ENCODE measurements at regions not wholly inside any gene's neighbourhood (a gene's known extent, or its start where the extent isn't known, plus 50 kb on each side); places are given as distances from the start of the nearest gene placed in this dataset.

DNA sequence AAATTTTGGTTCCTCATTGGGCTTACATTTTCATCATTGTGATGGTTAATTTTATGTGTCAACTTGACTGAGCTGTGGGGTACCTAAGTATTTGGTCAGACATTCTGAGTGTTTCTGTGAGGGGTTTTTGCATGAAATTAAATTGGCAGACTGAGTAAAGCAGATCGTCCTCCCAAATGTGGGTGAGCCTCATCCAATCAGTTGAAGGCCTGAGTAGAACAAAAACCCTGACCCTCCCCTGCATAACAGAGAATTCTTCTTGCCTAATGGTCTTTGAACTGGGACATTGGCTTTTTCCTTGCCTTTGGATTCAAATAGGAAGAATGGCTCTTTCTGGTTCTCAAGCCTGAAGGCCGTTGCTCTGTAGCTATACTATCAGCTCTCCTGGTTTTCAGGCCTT lies 59.1 kb upstream of the JUN start:
- H3K9ac ChIP-seq (ENCODE audit: low read length), result no peak overlapping the region
- H3K4me1 ChIP-seq (ENCODE audit: control insufficient read depth, low read depth, low read length), result no peaks in the 10 kb centered on the region
- H3K23ac ChIP-seq (ENCODE audit: low read length), result no peak overlapping the region
- no peak overlapping the region for H2BK120ac ChIP-seq (ENCODE audit: low read depth, low read length)
- no peak overlapping the region for H2BK5ac ChIP-seq (ENCODE audit: low read length)
- H3K27ac ChIP-seq (ENCODE audit: low read depth, low read length), result no peak overlapping the region
- no peak for DNase-seq
- H3K4me2 ChIP-seq (ENCODE audit: low read length), result no peak overlapping the region
- H3K4me3 ChIP-seq (ENCODE audit: low read length), result no peak overlapping the region
- no peak overlapping the region for H3K4ac ChIP-seq (ENCODE audit: low read depth, low read length)
- H2BK15ac ChIP-seq (replicated peaks; ENCODE audit: low read depth), result no peak overlapping the region
- no peak overlapping the region for H2AK5ac ChIP-seq (ENCODE audit: low read length)
- no peak overlapping the region for H3K56ac ChIP-seq (ENCODE audit: low read length)
- WGBS (ENCODE audit: extremely low coverage, insufficient coverage, low lambda C conversion rate), result no CpG with 5 or more reads among the region's 2 CpGs
- H3K79me2 ChIP-seq (ENCODE audit: control insufficient read depth, insufficient read depth, low read length), result no peaks in the 10 kb centered on the region
- H3K18ac ChIP-seq (ENCODE audit: low read length), result no peak overlapping the region
- no peaks in the 10 kb centered on the region for H3K79me1 ChIP-seq (ENCODE audit: low read length)
- no peaks in the 10 kb centered on the region for H3K27me3 ChIP-seq (ENCODE audit: insufficient read depth, low read length, poor library complexity)
- H4K8ac ChIP-seq (ENCODE audit: low read depth, low read length), result no peak overlapping the region
- no peaks in the 10 kb centered on the region for H3K36me3 ChIP-seq (ENCODE audit: control insufficient read depth, insufficient read depth, low read length)
- H4K5ac ChIP-seq (ENCODE audit: low read length), result no peak overlapping the region

GRCh38 chr1:58844176-58844575 lies 60.3 kb upstream of the JUN start:
- H3K4me1 ChIP-seq (ENCODE audit: control insufficient read depth, low read depth, low read length), result peaks cover under 1% of the 10 kb centered on the region
- H2AK5ac ChIP-seq (ENCODE audit: low read length), result no peak overlapping the region
- no peak overlapping the region for H3K9ac ChIP-seq (ENCODE audit: low read length)
- no peak overlapping the region for H3K4me2 ChIP-seq (ENCODE audit: low read length)
- H3K23ac ChIP-seq (ENCODE audit: low read length), result no peak overlapping the region
- no peak overlapping the region for H3K18ac ChIP-seq (ENCODE audit: low read length)
- no peak for DNase-seq
- no CpG with 5 or more reads among the region's 1 CpG for WGBS (ENCODE audit: extremely low coverage, insufficient coverage, low lambda C conversion rate)
- no peak overlapping the region for H3K4me3 ChIP-seq (ENCODE audit: low read length)
- H3K4ac ChIP-seq (ENCODE audit: low read depth, low read length), result no peak overlapping the region
- H2BK120ac ChIP-seq (ENCODE audit: low read depth, low read length), result no peak overlapping the region
- no peak overlapping the region for H4K5ac ChIP-seq (ENCODE audit: low read length)
- no peaks in the 10 kb centered on the region for H3K27me3 ChIP-seq (ENCODE audit: insufficient read depth, low read length, poor library complexity)
- no peak overlapping the region for H3K56ac ChIP-seq (ENCODE audit: low read length)
- H2BK15ac ChIP-seq (replicated peaks; ENCODE audit: low read depth), result no peak overlapping the region
- H3K36me3 ChIP-seq (ENCODE audit: control insufficient read depth, insufficient read depth, low read length), result no peaks in the 10 kb centered on the region
- H2BK5ac ChIP-seq (ENCODE audit: low read length), result no peak overlapping the region
- H4K8ac ChIP-seq (ENCODE audit: low read depth, low read length), result no peak overlapping the region
- H3K79me2 ChIP-seq (ENCODE audit: control insufficient read depth, insufficient read depth, low read length), result no peaks in the 10 kb centered on the region
- no peak overlapping the region for H3K27ac ChIP-seq (ENCODE audit: low read depth, low read length)
- no peaks in the 10 kb centered on the region for H3K79me1 ChIP-seq (ENCODE audit: low read length)

DNA sequence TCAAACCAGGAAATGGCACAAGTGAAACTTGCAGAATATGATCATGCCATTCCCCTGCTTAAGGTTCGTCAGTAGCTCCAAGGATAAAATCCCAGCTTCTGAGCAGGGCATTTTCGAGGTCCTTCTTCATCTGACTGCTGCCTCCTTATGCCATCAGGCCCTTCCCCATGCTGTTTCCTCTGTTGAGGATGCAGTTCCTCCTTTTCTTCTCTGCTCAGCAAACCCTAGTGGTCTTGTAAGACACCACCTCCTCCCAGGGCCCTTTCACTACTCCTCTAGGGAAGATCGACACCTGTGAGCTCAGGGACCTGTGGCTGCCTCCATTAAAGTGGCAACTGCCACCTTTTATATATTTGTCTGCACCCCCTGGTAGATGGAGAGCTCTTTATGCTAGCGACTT lies 62.1 kb upstream of the JUN start:
- Histone ChIP-seq H3K56ac (ENCODE audit: low read length) (no peak overlapping the region), H3K4me2 (ENCODE audit: low read length) (no peak overlapping the region), H3K4ac (ENCODE audit: low read depth, low read length) (no peak overlapping the region), H3K79me2 (ENCODE audit: control insufficient read depth, insufficient read depth, low read length) (no peaks in the 10 kb centered on the region), H3K27me3 (ENCODE audit: insufficient read depth, low read length, poor library complexity) (no peaks in the 10 kb centered on the region), H3K4me1 (ENCODE audit: control insufficient read depth, low read depth, low read length) (peaks cover 1% of the 10 kb centered on the region), H3K9ac (ENCODE audit: low read length) (no peak overlapping the region), H2BK15ac (replicated peaks; ENCODE audit: low read depth) (no peak overlapping the region), H3K27ac (ENCODE audit: low read depth, low read length) (no peak overlapping the region), H4K8ac (ENCODE audit: low read depth, low read length) (no peak overlapping the region), H3K18ac (ENCODE audit: low read length) (no peak overlapping the region), H2BK5ac (ENCODE audit: low read length) (no peak overlapping the region), H2BK120ac (ENCODE audit: low read depth, low read length) (no peak overlapping the region), H4K5ac (ENCODE audit: low read length) (no peak overlapping the region), H2AK5ac (ENCODE audit: low read length) (no peak overlapping the region), H3K79me1 (ENCODE audit: low read length) (no peaks in the 10 kb centered on the region), H3K36me3 (ENCODE audit: control insufficient read depth, insufficient read depth, low read length) (no peaks in the 10 kb centered on the region), H3K4me3 (ENCODE audit: low read length) (no peak overlapping the region), H3K23ac (ENCODE audit: low read length) (no peak overlapping the region)
- no peak for DNase-seq
- WGBS (ENCODE audit: extremely low coverage, insufficient coverage, low lambda C conversion rate), result no CpG with 5 or more reads among the region's 4 CpGs

DNA sequence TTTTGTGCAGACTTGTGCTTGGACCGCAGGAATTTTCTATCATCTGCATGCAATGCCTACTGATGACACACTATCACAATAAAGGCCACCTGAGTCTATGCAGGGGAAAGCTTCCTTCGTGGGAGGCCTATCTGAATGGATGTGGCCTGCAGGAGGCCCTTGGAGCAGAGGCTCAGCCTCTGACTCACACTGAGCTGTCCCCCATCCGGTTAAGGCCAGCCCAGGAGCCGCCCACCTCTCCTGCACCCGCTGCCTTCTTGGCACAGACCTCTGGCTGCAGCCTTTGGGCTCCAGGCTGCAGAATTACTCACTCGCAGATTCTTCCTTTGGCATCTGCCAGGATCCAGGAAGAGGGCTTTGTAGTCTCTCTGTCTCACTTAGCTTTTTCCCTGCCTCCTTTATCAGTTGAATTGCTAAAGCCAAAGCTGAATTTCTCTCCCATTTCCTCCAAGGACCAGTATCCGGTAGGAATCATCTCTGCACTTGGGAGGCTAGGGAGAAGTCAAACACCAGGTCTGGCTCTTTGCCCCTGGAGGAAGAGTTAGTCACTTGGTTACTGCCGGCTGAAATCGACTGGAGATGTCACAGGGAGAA lies 65.1 kb upstream of the JUN start:
- no peaks in the 10 kb centered on the region for H3K79me1 ChIP-seq (ENCODE audit: low read length)
- H3K56ac ChIP-seq (ENCODE audit: low read length), result no peak overlapping the region
- peak; percentile 72 for DNase-seq
- H3K4me3 ChIP-seq (ENCODE audit: low read length), result no peak overlapping the region
- H3K18ac ChIP-seq (ENCODE audit: low read length), result no peak overlapping the region
- H3K23ac ChIP-seq (ENCODE audit: low read length), result no peak overlapping the region
- no peak overlapping the region for H2BK120ac ChIP-seq (ENCODE audit: low read depth, low read length)
- H3K79me2 ChIP-seq (ENCODE audit: control insufficient read depth, insufficient read depth, low read length), result no peaks in the 10 kb centered on the region
- no peak overlapping the region for H2BK15ac ChIP-seq (replicated peaks; ENCODE audit: low read depth)
- H3K27ac ChIP-seq (ENCODE audit: low read depth, low read length), result no peak overlapping the region
- no peak overlapping the region for H4K8ac ChIP-seq (ENCODE audit: low read depth, low read length)
- H3K4me1 ChIP-seq (ENCODE audit: control insufficient read depth, low read depth, low read length), result peaks cover 5% of the 10 kb centered on the region
- no peak overlapping the region for H3K4me2 ChIP-seq (ENCODE audit: low read length)
- H3K27me3 ChIP-seq (ENCODE audit: insufficient read depth, low read length, poor library complexity), result no peaks in the 10 kb centered on the region
- no peak overlapping the region for H4K5ac ChIP-seq (ENCODE audit: low read length)
- H3K36me3 ChIP-seq (ENCODE audit: control insufficient read depth, insufficient read depth, low read length), result no peaks in the 10 kb centered on the region
- WGBS (ENCODE audit: extremely low coverage, insufficient coverage, low lambda C conversion rate), result no CpG with 5 or more reads among the region's 9 CpGs
- H2BK5ac ChIP-seq (ENCODE audit: low read length), result no peak overlapping the region
- no peak overlapping the region for H2AK5ac ChIP-seq (ENCODE audit: low read length)
- H3K9ac ChIP-seq (ENCODE audit: low read length), result no peak overlapping the region
- no peak overlapping the region for H3K4ac ChIP-seq (ENCODE audit: low read depth, low read length)

DNA sequence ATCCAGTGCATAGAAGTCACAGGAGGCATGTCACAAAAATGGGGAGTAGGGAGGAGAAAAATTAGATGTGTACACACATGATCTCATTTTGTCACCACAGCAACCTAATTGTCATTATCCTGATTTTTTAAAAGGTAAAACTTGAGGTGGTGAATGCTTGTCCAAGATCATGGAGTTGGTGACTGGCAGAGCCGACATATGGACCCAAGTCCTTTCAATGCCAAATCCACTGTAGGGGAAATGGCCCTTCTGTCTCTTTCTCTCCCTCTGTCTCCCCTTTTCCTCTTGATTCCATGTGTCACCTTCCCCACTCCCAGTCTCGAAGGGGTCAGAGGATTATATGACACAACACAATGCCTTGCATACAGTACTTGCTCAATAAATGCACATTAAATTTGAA lies 65.7 kb upstream of the JUN start:
- no peak overlapping the region for H3K27ac ChIP-seq (ENCODE audit: low read depth, low read length)
- no peak overlapping the region for H3K4me3 ChIP-seq (ENCODE audit: low read length)
- no peak overlapping the region for H2BK15ac ChIP-seq (replicated peaks; ENCODE audit: low read depth)
- H4K8ac ChIP-seq (ENCODE audit: low read depth, low read length), result no peak overlapping the region
- H3K4ac ChIP-seq (ENCODE audit: low read depth, low read length), result no peak overlapping the region
- no peak overlapping the region for H3K9ac ChIP-seq (ENCODE audit: low read length)
- peaks cover 6% of the 10 kb centered on the region for H3K4me1 ChIP-seq (ENCODE audit: control insufficient read depth, low read depth, low read length)
- no peak overlapping the region for H4K5ac ChIP-seq (ENCODE audit: low read length)
- no peak overlapping the region for H3K18ac ChIP-seq (ENCODE audit: low read length)
- DNase-seq, result no peak
- H3K23ac ChIP-seq (ENCODE audit: low read length), result no peak overlapping the region
- H3K4me2 ChIP-seq (ENCODE audit: low read length), result no peak overlapping the region
- H3K56ac ChIP-seq (ENCODE audit: low read length), result no peak overlapping the region
- no peak overlapping the region for H2AK5ac ChIP-seq (ENCODE audit: low read length)
- no CpG with 5 or more reads among the region's 2 CpGs for WGBS (ENCODE audit: extremely low coverage, insufficient coverage, low lambda C conversion rate)
- H3K79me2 ChIP-seq (ENCODE audit: control insufficient read depth, insufficient read depth, low read length), result no peaks in the 10 kb centered on the region
- no peaks in the 10 kb centered on the region for H3K79me1 ChIP-seq (ENCODE audit: low read length)
- H2BK5ac ChIP-seq (ENCODE audit: low read length), result no peak overlapping the region
- H3K36me3 ChIP-seq (ENCODE audit: control insufficient read depth, insufficient read depth, low read length), result no peaks in the 10 kb centered on the region
- H2BK120ac ChIP-seq (ENCODE audit: low read depth, low read length), result no peak overlapping the region
- no peaks in the 10 kb centered on the region for H3K27me3 ChIP-seq (ENCODE audit: insufficient read depth, low read length, poor library complexity)

GRCh38 chr1:58850636-58851035 lies 66.8 kb upstream of the JUN start:
- H2BK120ac ChIP-seq (ENCODE audit: low read depth, low read length), result no peak overlapping the region
- H3K27me3 ChIP-seq (ENCODE audit: insufficient read depth, low read length, poor library complexity), result no peaks in the 10 kb centered on the region
- no peak overlapping the region for H3K18ac ChIP-seq (ENCODE audit: low read length)
- H3K36me3 ChIP-seq (ENCODE audit: control insufficient read depth, insufficient read depth, low read length), result no peaks in the 10 kb centered on the region
- peaks cover 7% of the 10 kb centered on the region for H3K4me1 ChIP-seq (ENCODE audit: control insufficient read depth, low read depth, low read length)
- H2BK15ac ChIP-seq (replicated peaks; ENCODE audit: low read depth), result no peak overlapping the region
- no peak overlapping the region for H2AK5ac ChIP-seq (ENCODE audit: low read length)
- H3K4me2 ChIP-seq (ENCODE audit: low read length), result no peak overlapping the region
- no peak overlapping the region for H3K23ac ChIP-seq (ENCODE audit: low read length)
- no peak overlapping the region for H3K4me3 ChIP-seq (ENCODE audit: low read length)
- H2BK5ac ChIP-seq (ENCODE audit: low read length), result no peak overlapping the region
- no peak overlapping the region for H4K8ac ChIP-seq (ENCODE audit: low read depth, low read length)
- no peaks in the 10 kb centered on the region for H3K79me2 ChIP-seq (ENCODE audit: control insufficient read depth, insufficient read depth, low read length)
- DNase-seq, result no peak
- H3K27ac ChIP-seq (ENCODE audit: low read depth, low read length), result no peak overlapping the region
- H4K5ac ChIP-seq (ENCODE audit: low read length), result no peak overlapping the region
- H3K79me1 ChIP-seq (ENCODE audit: low read length), result no peaks in the 10 kb centered on the region
- no peak overlapping the region for H3K56ac ChIP-seq (ENCODE audit: low read length)
- H3K4ac ChIP-seq (ENCODE audit: low read depth, low read length), result no peak overlapping the region
- no peak overlapping the region for H3K9ac ChIP-seq (ENCODE audit: low read length)

All from mesendoderm (in vitro differentiated cells).